GM19035 (cell line): ENCODE measurements at regions not wholly inside any gene's neighbourhood (a gene's known extent, or its start where the extent isn't known, plus 50 kb on each side); places are given as distances from the start of the nearest gene placed in this dataset.
"Not testable (repeated sequence)": the region's sequence is repeated elsewhere in the genome, so short reads cannot be mapped to it uniquely, and the experiment has no call there.

Experiments used
- ATAC-seq: cut with Tn5 transposase; IDR thresholded peaks from one replicate; pipeline ENCODE4 v1.9.1; 2021; ENCODE audit not compliant: unreplicated experiment

DNA sequence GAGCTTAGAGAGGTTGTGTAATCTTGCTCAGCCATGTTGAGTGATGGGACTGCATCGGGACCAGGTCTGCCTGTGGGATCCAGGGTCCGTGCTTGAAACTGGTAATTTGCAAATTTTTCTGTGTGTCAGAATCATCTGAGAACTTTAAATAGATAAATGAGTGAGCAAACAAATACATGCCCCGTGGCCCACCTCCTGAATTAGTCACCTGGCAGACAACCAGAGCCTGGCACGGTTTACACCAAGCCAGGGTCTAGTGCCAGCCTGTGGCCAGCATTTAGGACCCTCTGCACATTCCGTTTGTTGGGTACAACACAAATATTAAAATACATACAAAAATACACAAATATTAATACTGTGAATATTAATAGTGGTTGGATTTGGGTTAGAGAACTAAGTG lies 90.6 kb upstream of the STOX2 start:
- no peak for ATAC-seq

- no peak for ATAC-seq
Observed at GRCh38 chr4:183816077-183816476, 89.0 kb upstream of the STOX2 start.

- ATAC-seq = no peak
Observed at GRCh38 chr4:183816882-183817509, 88.1 kb upstream of the STOX2 start.

DNA sequence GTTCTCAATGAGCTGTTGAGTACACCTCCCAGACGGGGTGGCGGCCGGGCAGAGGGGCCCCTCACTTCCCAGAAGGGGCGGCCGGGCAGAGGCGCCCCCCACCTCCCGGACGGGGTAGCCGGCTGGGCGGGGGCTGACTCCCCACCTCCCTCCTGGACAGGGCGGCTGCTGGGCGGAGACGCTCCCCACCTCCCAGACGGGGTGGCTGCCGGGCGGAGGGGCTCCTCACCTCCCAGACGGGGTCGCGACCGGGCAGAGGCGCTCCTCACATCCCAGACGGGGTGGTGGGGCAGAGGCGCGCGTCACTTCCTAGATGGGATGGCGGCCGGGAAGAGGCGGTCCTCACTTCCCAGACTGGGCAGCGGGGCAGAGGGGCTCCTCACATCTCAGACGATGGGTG lies 86.5 kb upstream of the STOX2 start:
- not testable (repeated sequence) for ATAC-seq

- no peak for ATAC-seq
Observed at GRCh38 chr4:183821076-183821853, 83.8 kb upstream of the STOX2 start.

DNA sequence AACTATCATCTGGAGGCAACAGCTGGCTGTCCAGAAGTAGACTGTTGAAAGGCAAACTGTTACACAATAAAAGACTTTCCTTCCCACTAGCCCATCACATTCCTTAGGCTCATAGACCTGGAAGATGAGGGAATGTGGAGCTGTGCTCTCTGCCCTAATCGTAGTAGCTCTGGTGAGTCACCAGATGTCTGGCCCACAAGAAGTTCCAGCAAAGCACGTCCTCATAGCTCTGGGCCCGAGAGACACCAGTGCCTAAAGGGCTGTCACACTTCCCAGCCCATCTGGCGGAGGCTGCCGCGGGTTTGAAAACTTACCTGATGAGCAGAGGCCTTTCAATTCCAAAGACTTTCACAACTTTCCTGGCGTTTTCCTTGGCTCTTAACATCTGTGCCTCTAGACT lies 81.7 kb upstream of the STOX2 start:
- no peak for ATAC-seq

DNA sequence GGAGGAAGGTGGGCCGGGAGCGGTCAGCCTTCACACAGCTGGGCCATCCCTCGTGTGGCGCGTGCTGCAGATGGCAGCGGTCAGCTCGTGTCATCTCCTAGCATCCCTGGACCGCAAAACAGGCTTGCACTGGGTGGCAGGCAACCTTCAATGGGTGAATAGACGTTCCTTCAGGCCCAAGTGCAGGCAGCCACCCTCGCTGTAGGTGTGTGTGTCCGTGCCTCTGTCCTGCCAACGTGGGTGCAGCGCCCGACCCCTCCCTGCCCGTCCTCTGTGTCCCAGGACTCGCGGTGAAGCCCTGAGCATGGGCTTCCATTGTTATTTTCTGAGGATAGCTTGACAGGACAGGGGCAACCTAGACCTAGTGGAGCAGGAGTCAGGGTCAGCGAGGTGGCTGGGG lies 79.8 kb upstream of the STOX2 start:
- no peak for ATAC-seq

- no peak for ATAC-seq
Observed at GRCh38 chr4:183826461-183826860, 78.6 kb upstream of the STOX2 start.

- ATAC-seq = no peak
Observed at GRCh38 chr4:183828125-183828524, 77.0 kb upstream of the STOX2 start.

DNA sequence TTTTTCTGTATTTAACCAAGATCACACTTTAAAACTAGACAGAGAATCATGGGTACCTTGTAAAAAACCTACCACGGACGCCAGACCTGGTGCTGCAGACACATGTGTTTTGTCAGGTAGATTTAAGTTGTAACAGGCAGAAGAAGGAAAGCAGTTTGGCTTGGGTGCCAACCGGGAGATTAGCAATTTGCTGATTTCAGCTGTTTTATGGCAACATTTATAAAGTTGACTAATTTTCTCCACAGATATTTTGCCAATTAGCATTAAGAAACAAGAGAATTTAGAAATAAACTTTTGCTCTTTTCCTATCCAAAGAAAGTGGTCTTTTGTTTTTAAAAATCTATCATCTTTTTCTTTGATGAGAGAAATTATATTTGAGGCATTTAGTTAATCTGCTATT lies 76.3 kb upstream of the STOX2 start:
- no peak for ATAC-seq

DNA sequence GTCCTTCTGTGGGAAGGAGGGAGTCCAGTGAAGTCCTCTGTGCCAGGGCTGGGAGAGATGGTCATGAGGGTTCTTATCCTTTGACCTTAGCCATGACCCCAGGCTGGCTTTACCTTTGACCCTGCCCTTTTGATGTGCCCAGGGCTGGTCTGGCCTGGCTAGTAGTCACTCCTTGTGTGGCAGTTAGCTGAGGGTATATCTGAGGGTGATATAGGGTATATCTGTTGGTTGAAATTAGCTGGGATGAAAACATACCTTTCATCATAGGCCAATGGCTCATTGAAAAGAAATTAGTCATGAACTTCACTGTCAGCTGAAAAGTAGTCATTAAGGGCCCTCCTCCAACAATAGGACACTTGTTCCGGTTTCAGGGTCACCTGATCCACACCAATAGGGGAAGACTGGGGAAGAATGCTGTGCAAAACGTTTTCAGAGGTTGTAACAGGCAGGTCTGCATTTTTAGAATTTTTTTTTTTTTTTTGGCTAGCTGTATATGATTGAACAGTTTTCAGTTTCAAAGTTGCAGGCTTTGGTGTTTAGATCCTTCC lies 74.6 kb upstream of the STOX2 start:
- no peak for ATAC-seq

DNA sequence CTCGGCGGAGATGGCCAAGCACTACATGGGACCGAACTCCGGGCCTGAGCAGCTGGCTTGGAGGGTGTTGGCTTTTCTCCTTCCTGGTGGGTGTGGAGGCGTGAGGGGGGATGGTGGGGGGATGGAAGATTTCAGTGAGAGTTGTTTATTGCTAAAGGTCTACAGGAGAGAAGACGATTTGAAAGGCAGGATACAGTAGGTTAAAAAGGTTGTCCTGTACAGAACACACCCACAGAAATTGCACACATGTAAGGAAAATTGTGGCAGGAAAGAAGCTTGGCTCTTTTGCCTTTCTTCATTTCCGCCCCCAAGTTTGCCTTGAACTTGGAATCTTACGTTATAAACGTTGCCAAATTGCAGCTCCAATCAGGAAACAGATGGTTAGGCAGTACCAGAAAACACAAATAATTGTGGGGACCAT lies 74.1 kb upstream of the STOX2 start:
- no peak for ATAC-seq

DNA sequence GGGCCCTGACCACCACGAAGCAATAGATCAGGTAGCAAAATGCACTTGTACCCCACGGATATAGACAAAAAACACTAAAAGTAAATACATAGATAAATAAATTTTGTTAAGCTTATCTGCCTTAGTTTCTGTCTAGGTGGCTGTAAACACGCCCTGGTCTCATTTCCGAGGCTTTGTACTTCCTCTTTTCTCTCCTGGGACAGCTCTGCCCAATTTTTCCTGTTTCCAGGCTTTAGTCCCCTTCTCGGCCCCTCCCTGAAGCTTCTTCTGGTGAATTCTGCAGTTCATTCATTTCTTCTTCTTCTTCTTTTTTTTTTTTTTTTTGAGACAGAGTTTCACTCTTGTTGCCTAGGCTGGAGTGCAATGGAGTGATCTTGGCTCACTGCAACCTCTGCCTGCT lies 73.4 kb upstream of the STOX2 start:
- ATAC-seq = no peak

DNA sequence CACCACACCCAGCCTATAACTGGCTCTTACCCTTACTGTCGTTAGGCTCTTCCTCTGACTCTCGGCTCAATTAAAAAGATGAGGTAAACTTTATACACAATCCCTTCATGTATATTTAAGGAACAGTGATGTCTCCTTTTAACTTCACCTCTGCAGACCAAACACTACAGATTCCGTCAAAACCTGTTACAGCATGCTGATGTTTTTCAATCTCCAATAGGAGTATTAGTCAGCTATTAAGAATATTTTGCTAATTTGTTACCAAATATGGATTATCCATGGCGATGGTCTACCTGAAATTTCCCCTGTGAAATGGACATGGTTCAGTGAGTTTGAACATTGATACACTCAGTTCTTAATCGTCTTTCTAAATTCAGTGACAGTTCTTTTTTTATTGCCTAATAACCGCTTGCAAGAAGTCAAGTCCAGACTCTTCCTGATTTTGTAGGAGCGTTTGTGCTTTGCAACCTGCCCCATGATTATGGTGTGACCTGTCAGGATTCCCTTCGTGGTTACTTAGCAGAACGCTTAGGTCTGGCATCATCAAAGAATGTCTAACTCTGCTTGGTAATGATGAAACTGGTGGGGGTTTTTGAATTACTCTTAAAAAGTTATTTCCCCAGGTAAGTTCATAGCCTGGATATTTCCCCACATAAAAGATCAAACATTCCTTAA lies 72.2 kb upstream of the STOX2 start:
- ATAC-seq = no peak

GRCh38 chr4:183834252-183834651 lies 70.9 kb upstream of the STOX2 start:
- no peak for ATAC-seq

- ATAC-seq = no peak
Observed at GRCh38 chr4:183837222-183837621, 67.9 kb upstream of the STOX2 start.

DNA sequence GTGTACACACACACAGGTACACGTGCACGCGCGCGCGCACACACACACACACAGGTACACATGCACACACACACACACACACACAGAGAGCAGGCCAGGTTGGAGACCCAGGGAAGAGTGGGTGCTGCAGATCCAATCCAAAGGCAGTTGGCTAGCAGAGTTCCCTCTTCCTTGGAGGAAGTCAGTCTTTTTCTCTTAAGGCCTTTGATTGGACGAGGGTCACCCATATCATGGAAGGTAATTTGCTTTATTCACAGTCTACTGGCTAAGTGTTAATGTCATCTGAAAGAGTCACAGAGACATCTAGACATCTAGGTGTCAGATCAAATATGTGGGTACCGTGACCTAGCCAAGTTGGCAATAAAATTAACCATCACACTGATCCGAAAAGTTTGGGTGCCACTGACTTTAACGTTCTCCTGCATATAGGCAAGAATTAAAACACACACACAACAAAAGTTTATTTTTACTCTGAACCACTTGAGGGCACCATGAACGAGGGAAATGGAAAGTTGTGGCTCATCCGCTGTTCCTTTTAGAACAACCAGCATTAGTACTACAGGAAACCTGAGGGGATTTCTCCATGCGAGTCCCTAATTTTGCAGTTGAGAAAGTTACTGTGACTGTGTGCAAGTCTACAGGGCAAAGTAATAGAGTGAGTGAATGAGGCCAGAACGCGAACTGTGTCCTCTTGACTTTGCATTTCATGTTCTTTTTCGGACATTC lies 66.0 kb upstream of the STOX2 start:
- ATAC-seq = no peak

- ATAC-seq = peak; percentile 55
Observed at GRCh38 chr4:183840311-183840710, 64.8 kb upstream of the STOX2 start.

DNA sequence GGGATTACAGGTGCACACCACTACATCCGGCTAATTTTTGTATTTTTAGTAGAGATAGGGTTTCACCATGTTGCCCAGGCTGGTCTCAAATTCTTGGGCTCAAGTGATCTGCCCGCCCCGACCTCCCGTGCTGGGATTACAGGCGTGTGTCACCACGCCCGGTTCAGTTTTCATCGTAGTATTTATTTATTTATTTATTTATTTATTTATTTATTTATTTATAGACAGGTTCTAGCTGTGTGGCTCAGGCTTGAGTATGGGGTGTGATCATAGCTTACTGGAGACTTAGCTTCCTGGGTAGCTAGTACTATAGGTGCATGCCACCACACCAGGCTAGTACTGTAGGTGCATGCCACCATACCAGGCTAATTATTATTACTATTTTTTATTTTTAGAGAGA lies 64.1 kb upstream of the STOX2 start:
- no peak for ATAC-seq

GRCh38 chr4:183842129-183842528 lies 63.0 kb upstream of the STOX2 start:
- ATAC-seq = no peak

DNA sequence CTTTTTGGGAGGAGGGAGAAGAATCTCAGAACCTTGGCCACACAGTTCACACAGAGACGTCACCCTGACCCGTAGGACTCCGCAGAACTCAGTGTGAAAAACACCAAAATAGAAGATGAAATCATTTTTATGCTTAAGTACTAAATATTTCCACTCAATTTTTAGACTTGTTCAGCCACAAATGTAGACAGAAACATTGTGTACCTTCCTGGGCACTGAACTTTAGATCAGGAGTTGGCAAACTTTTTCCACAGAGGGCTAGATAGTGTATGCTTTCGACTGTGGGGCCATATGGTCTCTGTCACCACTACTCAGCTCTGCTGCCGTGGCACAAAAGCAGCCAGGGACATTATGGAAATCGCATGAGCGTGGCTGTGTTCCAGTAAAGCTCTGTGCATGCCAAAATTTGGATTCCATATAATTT lies 61.8 kb upstream of the STOX2 start:
- no peak for ATAC-seq
